ENCODE measurements at regions not wholly inside any gene's neighbourhood (a gene's known extent, or its start where the extent isn't known, plus 50 kb on each side); places are given as distances from the start of the nearest gene placed in this dataset.

DNA sequence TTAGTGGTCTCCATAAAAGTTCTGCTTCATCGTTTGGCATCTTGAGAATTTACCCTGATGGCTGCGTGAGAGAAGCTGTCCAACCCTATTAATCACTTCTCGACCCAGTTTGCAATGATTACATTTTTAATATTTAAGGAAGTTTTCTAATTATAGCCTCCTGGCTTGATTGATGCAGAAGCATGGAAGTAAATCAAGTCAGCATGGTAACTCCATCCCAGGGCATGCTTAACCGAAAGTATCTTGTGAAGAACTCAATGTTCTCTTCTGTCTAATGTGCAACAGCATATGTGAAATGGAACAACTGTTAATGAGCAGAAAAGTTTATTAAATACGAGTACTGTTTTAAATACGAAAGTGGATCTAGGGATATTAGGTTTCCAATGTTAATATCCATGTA, 278.9 kb upstream of the CD180 start:
- no peak for DNase-seq (ENCODE audit: low read depth in 2 of 2)

DNA sequence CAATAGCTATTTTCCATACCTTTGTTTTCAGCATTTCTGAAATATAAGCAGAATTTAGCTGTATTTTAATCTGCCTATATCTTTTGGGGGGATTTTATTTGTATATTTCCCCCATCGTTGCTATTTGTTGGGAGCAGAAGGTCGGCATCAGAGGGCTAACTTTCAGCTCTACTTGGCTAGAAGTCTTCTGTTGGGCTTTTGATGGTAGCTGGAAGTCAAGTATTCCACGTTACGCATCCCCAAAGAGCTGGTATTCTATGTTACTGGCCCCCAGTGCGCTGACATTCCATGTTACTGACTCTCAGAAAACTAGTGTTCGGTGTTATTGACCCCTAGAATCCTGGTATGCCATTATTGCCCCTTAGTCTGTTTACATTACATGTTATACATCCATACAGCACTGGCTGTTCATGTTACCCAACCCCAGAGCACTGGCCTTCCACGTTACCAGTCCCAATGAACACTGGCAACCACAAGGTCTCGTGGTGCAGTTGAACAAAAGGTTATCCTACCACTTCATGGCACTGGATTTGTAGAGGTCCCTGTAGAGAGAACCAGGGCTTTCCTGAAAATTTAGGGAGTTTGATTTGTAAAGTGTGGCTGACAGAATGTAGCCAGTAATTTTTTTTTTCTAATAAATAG, 278.1 kb upstream of the CD180 start:
- no peak for DNase-seq (ENCODE audit: low read depth in 2 of 2)

DNA sequence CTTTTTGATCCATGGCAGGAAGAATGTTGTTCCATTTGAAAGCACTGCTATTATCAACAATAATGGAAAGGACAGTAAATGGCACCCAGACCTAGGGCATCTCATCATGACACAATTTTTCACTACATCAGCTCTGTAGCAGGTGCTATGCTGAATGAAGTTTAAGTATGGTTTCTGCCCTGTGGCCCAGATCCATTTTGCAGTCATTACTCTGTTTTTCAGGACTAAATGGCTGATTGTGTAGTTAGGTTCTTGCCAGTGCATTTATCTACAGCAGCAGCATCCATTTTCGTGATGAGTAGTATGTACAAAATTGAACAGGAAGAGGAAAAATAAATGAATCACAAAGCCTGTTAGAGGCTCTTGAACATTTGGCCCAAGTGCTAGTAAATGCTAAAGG, 270.5 kb upstream of the CD180 start:
- DNase-seq (ENCODE audit: low read depth in 2 of 2): no peak

DNA sequence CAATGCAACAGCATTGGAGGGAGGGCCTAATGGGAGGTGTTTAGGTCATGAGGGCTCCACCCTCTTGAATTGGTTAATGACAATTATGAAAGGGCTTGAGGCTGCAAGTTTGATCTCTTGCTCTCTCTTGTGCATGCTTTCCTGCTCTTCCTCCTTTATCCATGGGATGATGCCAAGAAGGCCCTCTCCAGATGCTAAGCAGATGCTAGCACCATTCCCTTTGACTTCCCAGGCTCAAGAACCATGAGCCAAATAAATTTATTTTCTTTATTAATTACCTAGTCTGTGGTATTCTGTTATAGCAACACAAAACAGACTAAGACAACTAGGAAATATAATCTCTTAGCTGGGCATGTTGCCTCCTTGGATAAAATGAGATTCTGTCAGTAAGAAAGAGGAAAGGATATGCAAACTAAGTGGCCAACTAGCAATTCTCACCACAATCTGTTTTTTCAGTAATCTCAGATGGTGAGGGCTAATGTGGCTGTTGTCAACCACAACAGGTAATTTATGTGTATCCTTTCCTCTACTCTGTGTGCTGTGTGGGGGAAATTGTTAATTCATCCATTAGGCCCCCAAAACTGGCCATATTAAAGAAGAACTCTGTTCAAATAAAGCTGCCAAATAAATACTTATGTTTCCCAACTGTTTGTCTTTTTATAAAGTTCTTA, 269.1 kb upstream of the CD180 start:
- no peak for DNase-seq (ENCODE audit: low read depth in 2 of 2)

DNA sequence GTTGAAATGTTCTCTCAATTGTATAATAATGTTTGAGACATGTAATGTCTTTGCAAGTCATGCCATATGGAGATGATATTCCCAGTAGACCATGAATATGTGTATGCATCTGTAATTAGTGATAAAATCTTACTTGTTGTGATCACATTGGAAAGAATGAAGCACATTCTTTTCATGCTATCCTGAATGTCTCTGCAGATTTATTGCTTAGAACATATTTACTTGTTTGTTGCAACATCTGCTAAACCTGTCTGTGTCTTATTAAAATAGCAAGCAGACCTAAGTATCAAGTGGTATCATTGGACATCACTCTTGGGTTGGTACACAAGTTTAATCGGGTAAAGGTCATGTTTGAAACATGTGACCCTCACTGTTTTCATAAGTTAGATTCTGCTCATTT, 265.5 kb upstream of the CD180 start:
- no peak for DNase-seq (ENCODE audit: low read depth in 2 of 2)

DNA sequence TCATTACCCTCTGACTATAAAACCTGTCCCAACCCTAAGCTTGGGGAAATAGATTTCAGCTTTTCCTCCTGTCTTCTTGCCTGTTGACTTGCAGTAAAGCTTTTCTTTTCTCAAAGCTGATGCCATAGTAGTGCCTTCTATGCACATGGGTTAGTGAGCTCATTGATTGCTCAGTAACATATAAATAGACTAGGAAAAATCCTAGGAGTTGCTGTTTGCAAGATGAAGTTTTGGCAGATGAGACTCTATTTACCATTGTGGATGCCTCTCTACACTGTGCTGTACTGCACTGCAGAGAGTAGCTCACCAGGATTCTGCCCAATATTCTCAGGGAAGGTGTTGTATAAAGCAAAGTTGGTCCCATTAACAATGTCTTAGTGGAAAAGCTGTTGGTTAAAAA, 262.7 kb upstream of the CD180 start:
- no peak for DNase-seq (ENCODE audit: low read depth in 2 of 2)

DNA sequence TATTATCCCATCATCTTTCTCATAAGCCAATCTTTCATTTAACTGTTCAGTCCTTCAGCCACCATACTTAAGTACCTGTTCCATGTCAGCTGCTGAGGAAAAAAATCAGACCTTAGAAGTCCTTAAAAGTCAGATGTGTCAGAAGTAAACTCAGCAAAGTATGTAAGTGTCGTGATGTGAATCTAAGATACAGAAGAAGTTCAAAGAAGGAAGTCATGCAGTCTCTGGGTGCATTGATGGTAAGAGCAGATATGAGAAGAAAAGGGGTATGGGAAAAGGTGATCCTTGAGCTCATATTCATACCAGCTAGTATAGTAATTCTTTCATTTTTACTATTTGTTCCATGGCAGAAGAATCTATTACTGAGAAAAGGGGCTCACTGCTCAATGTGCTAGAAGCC, 259.4 kb upstream of the CD180 start:
- DNase-seq (ENCODE audit: low read depth in 2 of 2): no peak

DNA sequence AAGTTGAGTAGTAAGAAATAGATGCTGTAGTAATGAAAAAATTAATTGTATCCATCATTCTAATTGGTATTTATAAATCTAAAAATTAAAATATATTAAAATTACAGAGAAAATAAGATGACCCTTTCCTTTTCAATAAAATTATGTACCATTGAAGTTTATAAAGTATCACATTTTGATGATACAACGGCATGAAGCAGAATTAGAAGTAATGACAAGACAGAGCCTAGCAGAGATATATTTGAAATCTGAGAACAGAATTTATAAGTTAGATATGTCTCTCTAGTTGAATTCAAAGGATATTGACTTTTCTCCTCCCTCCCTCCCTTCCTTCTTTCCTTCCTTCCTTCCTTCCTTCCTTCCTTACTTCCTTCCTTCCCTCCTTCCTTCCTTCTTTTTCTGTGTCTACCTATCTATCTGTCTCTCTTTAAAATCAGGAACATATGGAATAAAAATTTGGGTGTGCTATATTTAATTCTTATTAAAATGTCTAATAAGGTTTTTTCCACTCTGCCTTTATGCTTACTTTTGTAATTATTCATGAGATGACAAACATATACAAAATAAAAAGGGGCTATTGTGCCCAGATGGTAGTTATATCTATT, 258.5 kb upstream of the CD180 start:
- DNase-seq (ENCODE audit: low read depth in 2 of 2): no peak

DNA sequence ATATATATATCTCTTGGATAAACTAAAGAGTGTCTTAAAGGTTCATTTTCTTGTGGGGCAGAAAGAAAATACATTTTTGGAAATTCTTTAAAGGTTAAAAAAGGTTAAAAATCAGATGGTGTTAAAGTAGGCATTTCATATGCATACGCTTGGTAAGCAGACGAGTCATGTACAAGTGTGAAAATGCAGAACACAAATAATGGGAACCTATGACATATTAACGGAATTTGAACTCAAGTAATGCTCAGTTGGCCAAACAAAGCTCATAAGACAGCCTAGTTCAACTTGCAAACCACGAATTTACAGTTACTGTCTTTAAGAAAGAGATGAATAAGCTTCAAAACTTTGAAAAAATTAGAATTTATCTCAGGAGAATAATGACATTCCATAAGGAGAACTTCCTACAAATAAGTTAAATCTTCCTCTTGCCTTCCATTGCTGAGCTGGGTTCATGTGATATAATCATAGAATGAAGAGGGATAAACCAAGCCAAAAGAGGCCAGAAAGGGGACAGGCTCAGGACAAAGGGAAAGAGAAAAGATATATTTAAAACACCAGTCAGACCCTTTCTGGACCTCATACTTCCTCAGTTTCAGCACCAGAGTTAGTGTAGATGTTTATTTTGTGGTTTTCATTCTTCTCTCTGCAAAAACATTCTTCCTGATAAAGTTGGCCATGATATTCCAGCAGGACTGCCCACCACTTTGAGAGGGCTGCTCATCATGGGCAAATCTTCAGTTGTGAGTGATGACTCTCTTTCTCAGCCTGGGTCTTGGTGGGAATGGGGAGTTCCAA, 256.7 kb upstream of the CD180 start:
- DNase-seq (ENCODE audit: low read depth in 2 of 2): no peak

DNA sequence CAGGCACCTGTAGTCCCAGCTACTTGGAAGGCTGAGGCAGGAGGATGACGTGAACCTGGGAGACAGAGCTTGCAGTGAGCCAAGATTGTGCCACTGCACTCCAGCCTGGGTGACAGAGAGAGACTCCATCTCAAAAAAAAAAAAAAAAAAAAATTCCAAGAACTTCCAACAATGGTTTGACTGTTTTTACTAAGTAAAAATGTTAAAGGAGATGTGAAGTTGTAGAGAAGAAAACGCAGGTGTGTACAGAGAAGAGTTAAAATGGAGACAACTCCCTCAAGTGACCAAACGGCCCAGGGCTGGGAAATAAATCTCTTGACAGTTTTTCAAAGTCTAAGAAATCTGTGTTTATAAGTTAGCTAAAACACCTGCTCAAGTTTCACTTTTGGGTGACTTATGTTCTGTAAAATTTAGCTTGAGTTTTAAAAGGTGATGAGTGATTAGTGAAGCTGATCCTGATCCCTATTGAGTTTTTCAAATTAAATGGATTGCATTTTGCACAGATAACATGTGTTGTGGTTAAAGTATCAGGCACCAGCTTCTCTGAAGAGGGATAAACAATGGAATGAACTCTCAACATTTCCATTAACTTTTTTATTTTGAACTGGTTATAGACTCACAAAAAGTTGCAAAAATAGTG, 255.2 kb upstream of the CD180 start:
- no peak for DNase-seq (ENCODE audit: low read depth in 2 of 2)

DNA sequence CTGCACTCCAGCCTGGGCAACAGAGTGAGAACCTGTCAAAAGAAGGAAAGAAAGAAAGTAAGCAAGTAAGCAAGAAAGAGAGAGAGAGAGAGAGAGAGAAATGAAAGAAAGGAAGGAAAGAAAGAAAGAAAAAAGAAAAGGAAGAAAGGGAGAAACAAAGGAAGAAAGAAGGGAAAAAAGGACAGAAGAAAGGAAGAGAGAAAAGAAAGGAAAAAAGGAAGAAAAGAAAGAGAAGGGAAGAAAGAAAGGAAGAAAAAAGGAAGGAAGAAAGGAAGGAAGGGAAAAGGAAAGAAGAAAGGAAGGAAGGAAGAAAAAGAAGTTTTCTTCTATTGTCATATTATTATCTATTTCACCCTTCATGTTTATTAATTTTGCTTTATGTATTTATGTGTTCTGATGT, 251.1 kb upstream of the CD180 start:
- no peak for DNase-seq (ENCODE audit: low read depth in 2 of 2)

DNA sequence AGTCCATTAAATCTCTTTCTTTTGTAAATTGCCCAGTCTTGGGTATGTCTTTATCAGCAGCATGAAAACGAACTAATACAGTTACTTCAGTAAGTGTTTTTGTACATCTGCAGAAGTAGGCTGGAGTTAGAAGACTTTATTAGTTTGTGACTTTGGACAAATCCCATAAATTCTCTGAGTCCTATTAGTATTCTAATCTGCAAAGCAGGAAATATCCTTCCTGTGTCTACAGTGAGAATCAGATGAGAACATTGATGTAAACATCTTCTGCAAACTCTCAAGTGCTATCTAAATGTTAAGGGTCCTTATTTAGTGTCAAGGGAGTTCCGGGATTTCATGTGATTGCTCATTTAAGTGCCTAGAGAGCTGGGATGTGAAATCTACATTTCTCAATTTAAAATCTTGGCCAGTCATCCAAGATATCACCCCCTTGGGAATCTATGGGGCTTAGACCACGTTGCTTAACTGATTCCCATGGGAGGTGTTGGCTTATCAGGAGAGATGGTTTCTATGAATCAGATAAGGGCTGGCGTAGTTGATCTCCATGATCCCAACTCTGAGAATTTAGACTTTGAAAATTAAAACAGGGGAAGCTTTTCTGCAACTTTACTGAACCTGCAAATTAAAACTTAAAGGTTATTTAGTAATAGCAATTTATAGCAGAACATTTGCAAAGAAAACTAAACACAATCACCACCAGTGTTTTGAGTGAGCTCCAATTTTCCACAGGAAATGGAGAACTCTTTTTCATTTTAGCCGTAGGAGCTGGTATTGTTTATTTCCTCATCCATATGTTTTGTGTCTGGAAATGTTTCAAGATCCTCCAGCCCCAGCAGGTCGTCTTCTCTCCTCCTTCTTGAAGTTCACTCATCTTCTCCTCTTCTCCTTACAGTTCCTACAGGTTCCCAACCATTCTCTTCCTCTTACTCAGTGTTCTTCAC, 241.6 kb upstream of the CD180 start:
- DNase-seq (ENCODE audit: low read depth in 2 of 2): no peak

DNA sequence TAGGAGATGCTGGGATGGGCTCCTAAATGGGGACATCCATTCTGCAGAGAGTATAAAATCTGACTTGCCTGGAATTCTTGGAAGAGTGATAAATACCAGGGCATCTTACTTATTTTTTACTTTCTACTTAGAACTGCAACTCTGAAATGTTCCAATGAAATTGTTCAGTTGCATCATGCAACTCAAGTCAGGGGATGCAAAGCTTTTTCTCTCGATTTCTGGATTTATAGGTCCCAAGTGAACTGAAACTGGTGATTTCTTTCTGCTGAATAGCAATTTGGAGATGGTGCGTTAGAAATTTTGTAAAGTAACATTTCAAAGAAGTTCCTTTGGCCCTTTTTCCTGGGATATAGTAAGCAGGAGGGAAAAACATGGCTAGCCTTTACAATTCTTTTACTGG, 238.4 kb upstream of the CD180 start:
- no peak for DNase-seq (ENCODE audit: low read depth in 2 of 2)

DNA sequence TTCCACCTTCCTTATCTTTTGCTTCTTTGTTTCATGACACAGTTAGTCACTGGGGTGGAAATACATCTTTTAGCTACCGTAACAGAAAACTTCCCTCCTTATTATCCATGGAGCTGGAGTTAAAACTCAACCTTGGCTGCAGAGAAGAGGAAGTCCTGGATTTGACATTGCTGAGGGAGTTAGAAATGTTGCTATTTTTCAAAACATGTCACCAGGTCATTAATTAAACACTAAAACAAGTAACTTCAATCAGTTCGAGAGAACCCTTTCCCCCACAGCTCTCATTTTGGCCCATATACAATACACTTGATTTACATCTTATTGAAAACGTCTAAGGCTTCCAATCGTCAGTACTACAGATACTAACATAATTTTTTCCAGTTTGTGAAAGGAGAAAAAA, 237.9 kb upstream of the CD180 start:
- DNase-seq (ENCODE audit: low read depth in 2 of 2): no peak

DNA sequence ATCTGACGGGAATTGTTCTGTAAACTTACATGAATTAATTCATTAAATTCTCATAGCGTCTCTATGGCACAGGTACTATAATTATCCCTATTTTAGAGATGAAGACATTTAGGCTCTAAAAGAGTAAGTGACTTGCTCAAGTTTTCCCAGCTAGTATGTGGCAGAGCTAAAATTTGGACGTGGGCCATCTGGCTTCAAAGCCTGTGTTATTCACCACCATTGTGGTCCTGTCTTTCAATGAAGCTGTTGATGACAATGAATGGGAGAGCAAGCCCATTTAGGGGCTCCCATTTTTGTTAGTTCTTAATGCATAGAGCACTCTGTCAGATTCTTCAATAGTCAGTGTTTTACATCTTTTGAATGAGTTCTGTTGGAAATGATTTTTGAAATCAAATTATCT, 236.0 kb upstream of the CD180 start:
- no peak for DNase-seq (ENCODE audit: low read depth in 2 of 2)

DNA sequence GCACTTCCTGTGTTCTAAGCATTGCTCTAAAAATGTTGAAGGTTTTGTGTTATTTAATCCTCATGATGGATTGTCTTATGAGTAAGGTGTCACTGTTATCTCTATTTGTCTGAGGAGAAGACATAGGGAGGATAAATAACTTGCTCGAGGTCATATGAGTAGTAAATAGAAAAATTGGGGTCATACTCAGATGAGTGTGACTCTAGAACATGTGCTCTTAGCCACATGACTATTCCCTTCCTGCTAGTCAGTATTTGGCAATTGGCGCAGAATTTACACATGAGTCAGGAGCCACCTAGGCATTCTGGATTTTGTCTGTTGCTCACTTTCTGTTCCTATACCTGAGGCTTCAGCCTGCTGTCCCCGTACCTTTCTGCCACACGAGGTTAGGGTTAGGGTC, 234.6 kb upstream of the CD180 start:
- DNase-seq (ENCODE audit: low read depth in 2 of 2): no peak

DNA sequence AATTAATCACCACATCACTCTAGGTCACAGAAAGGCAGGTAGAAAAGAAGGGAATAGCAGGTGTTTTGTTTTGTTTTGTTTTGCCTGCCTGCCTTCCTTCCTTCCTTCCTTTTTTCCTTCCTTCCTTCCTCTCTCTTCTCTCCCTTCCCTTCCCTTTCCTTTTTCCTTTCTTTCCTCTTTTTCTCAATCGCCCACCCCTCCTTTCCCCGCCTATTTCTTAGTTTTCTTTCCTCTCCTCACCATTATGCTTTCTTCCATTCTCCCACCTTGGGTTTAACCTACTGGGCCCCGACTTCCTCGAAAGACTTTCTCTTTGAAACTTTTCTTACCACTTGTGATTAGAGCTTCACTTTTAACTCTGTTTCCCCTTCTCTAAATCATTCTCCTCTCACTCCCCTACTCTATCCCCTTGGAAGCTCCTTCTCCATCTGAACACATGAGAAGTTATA, 231.3 kb upstream of the CD180 start:
- DNase-seq (ENCODE audit: low read depth in 2 of 2): no peak

DNA sequence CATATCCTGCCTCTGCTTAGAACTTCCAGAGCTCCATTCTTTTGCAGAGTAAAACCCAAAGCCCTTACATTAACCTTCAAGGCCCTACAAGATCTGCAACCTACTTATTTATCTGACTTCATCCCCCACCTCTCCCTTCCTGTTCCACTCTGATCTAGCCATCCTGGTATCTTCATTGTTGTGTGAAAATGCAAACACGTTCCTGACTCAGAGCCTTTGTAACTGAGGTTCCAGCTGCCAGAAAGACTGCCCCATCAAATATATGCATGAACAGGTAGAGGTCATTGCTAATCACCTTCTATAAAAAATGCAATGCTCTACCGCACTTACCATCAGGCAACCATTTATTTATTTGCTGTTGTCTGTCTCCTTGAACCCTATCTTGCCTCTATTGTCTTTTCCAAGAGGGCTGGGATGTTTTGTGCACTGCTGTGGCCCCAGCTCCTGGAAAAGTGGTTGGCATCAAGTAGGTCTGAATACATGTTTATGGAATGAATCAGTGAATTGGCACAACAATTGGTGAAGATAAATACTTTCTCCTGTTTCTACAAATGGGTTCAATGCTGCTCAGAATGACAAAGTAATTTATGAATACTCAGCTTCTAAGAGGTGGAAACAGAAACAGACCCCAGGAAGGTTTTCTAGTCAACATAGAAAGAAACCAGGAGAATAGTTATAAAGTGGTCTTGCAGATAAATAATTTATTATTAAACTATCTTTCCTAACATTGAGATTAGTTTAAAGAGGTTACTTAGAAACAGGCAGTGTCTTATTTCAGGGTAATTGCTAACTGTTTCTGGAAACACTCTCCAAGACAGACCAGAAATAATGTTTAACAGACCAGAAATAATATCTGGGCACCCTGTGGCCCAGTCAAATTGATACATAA, 230.6 kb upstream of the CD180 start:
- DNase-seq (ENCODE audit: low read depth in 2 of 2): no peak

DNA sequence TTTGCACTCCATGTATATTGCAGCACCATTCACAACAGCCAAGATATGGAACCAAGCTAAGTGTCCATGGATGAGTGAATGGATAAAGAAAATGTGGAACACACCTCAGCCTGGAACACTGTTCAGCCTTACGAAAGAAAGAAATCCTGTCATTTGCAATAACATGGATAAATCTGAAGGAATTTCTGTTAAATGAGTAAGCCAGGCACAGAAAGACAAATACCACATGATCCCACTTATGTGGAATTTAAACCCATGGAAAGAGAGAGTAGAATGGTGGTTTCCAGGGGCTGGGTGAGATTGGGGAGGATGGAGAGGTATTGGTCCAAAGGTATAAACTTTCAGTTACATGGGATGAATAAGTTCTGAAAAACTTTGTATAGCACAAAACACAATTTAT, 228.9 kb upstream of the CD180 start:
- DNase-seq (ENCODE audit: low read depth in 2 of 2): no peak

DNA sequence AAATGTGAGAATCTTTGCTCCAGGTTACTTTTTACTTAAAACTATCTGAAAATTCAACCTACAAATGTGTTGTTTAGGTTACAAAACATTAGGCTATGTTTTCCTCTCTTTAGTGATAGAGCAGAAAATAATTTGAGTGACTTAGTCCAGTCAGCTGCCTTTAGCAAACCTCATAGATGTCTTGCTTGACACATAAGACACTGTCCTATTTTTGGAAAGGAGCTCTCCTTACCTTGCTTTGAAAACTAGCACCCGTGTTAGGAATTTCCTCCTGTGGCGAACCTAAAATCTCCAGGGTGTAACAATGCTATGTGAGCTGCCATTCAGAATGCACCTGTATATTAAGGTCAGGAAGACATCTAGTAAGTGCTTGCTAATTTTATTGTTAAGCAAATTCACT, 221.2 kb upstream of the CD180 start:
- DNase-seq (ENCODE audit: low read depth in 2 of 2): no peak

Measured in stimulated activated CD8-positive, alpha-beta memory T cell treated with anti-CD3 and anti-CD28 coated beads, Interleukin-2, amount 100 ng/mL, for 48 hours (primary cell).